Frontal cortex (tissue), 3 donors: ENCODE measurements at regions not wholly inside any gene's neighbourhood (a gene's known extent, or its start where the extent isn't known, plus 50 kb on each side); places are given as distances from the start of the nearest gene placed in this dataset.
"Not testable (repeated sequence)": the region's sequence is repeated elsewhere in the genome, so short reads cannot be mapped to it uniquely, and the experiment has no call there.

Experiments
- DNase-seq, 2 donors: peaks; one replicate each; pipeline ENCODE4 v3.0.0; 2012; ENCODE audit warnings: low spot score in 2 of 2
- FAIRE-seq: peaks from 2 replicates; lab custom pipeline; 2012; peaks lifted over from hg19 to GRCh38; lab: Jason Lieb, UNC
- donor health status: control.
- donor health status: control.
- donor health status: control.

DNA sequence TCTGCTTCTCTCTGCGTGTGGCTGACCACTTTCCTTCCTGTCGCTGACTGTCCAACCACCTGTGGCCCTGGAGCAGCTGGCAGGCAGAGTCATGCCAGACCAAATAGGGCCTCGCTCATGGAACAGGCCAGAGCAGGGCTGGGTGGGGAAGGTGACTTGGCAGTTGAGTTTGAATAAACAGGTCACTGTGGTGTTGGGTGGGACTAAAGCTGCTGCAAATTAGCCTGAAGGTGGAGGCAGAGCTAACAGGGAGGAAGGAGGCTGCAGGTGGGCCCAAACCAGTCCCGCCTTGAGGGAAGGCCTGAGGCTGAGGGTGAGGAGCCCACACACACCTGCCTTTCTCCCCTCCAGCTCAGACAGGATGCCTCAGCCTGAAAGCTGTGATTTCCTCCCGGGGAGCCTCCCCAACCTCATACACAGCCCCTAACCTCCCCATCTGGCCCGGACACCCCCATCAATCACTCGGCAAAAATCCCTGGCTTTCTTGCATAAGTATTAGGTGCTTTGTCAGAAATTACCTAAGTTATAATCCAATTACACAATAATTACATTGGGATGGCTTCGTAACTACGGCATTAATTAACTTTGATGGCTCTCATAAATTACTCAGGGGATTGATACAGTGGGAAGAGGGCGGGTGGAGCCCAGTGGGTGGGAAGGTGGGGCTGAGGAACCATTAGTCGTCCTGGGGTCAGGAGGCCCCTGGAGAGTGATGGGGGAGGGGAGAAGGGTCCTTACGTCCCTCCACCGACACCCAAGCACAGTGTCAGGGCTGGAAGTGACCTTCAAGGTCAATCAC lies 97.7 kb upstream of the PCBD1 start:
- DNase-seq (no peak), FAIRE-seq (no peak)

DNA sequence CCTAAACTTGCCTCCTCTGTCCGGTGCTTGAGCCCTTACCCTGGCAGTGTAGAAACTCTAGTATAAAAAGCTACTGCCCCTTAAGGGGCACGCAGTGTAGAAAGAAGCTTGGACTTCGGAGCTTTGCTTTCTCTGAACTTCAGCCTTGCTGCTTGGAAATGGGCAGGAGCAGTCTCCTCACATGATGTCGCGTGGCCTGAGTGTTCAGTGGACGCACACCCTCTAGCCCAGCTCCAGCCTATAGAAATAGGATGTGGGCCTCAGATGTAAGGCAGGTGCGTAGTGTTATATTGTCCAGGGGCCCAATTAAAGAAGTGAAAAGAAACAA lies 98.2 kb upstream of the PCBD1 start:
- FAIRE-seq = no peak

DNA sequence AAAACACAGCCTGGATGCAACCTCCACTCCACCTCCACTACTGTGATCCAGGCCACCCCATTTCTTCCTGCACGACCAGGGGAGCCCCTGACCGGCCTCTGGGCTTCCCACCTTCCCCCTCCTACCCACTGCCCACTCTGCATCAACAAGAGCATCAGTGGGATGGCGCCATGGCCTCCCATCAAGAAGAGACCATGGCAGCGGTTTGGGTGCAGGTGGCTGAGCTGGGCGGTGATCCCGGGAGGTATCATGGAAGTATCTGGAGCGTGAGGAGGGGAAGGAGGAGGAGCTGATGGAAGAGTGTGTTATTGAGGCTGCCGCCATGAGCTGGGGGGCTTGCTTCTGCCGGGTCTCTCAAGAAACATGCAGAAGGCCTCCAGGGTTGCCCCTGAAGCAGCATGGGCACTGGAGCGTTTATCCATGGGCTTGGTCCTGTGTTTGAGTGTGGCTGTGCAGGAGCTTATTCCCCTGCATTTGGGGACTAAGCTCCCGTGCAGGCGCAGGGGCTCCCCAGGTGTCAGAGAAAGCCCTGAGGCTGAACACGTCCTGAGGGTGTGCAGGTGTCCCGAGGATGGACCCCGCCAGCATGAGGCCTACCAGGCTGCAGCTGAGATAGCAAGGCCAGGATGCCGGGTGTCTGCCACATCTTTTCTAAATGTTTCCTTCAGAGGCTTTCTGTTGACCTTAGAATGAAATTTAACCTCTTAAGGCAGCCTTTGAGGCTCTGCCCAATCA lies 99.2 kb upstream of the PCBD1 start:
- FAIRE-seq = no peak
- DNase-seq = no peak

More for the DNA sequence above, 98.2 kb upstream of the PCBD1 start:
- DNase-seq = no peak

DNA sequence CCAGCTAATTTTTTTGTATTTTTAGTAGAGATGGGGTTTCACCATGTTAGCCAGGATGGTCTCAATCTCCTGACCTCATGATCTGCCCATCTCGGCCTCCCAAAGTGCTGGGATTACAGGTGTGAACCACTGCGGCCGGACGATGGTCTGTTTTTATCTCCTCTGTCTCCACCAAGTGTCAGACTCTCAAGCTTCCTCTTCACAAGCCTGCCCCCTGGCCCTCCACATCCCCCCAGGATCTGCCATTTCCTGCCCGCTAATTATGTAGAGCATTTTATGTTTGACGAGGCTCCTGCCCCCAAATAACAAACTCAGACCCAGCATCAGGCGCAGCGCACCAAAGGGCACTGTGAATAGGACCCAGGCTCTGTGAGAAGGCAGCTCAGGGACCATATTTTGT lies 101.8 kb upstream of the PCBD1 start:
- not testable (repeated sequence) for FAIRE-seq

DNA sequence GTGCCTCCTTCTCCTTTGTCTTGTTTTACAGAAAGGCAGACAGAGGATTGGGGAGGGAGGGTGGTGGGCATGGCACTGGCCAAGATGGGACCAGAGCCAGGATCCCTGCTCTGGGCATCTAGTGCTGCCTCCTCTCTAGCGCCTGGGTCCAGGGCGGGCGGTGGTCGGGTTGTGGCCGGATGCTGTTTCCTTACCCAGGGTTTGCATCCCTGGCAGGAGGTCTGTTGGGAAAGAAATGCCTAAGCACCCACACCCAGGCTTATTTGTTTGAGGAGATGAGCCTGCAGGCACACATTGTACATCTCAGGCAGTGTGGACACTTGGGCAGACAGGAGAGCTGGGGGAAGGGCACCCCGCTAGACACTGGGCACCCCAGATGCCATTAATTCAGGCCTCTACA lies 102.3 kb upstream of the PCBD1 start:
- no peak for FAIRE-seq
- no peak for DNase-seq

More for the DNA sequence above, 101.8 kb upstream of the PCBD1 start:
- DNase-seq = not testable (repeated sequence)

DNA sequence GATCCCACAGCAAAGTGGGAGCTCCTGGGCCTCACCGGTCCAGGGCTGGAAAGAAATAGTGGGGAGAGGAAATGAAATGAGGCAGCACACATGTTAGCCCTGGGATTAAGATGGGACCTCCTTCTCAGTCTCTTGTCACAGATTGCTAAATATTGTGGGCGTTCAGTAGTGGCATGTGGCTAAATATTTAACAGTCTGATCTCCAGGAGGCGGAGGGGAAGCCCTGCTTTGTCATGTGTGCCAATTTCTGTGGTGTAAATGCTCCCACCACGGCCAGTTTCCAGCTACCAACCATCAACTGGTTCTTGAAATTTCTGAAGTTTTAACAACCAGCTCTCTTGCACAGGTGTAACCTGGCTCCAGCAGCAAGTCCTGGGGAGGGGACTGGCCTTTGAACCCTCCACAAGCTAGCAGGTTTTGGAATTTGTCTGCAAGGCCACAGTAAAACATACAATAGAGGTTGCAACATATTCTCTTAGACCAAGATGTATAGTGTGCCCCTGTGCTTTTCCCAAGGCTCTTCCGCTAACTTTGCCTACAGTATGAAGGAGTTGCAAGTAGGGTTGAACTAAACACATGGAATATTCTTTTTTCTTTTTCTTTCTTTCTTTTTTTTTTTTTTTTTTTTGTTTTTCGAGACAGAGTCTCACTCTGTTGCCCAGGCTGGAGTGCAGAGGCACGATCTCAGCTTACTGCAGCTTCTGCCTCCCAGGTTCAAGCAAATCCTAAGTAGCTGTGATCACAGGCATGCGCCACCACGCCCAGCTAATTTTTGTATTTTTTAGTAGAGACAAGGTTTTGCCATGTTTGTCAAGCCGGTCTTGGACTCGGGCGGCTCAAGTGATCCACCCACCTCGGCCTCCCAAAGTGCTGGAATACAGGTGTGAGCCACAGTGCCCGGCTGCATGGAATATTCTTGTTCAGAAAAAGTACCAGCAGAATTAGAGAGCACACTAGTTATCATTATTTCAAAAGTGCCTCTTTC lies 103.1 kb upstream of the PCBD1 start:
- DNase-seq = no peak
- FAIRE-seq = no peak

DNA sequence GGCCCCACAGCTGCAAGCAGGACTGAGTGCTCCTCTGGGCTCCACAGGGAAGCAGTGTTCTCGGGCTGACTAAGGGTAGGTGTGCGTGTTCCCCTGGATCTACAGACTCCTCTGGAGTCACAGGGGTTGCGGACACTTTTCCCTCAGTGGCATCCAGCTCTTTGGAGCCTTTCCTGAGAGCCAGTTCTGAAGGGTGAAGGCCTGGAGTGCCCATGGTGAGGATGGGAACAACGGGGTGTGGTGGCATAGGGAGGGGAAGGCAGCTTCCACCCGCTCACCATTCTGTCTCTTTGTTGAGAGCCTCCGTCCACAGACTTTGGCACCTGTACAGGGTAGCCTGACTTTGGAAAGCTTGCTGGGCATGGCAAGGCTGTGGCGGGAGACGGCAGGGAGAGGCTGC lies 104.1 kb upstream of the PCBD1 start:
- no peak for FAIRE-seq
- no peak for DNase-seq

DNA sequence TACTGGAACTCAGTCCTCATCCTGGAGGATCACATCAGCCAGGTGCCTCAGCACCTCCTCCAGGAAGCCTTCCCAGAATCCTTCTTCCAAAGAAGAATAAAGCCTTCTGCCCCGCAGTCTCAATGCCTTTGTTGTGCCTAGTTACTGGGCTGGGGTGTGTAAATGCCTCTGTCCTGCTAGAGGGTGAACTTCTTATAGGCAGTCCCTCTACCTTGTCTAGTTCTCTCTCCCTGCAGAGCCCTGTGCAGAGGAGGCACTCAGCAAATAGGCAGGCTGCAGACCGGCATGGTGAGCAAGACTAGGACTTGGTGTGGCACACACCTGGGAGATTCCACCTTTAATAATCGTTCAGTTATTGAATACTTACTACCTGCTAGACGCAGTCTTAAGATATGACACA lies 104.7 kb upstream of the PCBD1 start:
- no peak for DNase-seq
- FAIRE-seq = no peak

DNA sequence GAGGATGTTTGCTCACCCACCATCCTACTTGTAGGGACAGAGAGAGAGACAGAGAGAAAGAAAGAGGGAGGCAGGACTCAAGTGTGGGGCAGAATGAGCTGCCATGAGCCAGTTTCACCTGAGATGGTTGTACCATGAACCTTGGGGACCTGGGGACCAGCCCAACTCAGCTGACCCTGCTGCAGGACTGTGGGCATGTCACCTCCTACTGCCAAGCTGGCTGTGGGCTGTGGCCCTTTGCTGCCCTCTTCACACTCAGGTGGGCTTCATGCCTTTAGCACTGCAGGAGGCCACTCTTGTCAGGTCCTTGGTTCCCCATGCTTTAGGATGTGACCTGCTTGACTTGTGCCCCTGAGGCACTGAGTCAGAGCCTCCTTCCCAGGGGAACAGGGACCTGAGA lies 108.2 kb upstream of the PCBD1 start:
- DNase-seq (no peak), FAIRE-seq (no peak)

DNA sequence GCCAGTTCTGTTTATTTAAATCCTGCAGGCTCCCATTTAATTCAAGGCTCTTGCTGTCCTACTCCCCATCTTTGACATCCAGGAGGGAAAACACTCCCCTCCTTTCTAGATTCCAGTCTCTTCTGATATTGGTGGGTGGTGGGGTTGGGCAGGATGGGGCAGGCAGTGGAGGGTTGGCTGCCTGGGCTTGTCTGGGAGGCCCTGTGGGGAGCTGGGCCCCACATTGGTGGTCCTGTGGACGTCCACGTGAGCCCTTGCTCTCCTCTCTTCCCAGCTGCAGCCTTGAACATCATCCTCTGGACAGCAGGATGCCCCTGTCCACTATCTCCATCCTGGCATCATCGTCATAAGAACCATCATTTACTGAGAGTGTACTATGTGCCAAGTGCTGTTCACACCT lies 108.9 kb upstream of the PCBD1 start:
- no peak for FAIRE-seq
- no peak for DNase-seq

DNA sequence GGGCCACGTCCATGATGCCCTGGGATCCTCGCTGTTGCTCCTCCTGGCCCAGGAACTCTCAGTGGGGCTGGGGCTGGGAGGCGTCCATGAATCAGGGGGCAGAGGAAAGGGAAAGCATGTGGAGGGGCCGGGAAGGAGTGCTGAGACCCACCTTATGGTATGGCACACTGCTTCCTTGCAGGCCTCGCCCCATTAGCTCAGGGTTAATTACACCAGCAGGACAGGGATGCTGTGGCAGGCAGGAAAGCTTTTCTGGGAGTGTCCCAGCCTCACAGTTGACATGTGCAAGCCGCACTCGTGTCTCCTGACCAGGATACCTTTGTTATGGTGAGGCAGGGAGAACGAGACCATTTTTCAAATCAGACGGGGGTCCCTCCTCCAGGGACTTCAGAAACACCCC lies 109.7 kb upstream of the PCBD1 start:
- FAIRE-seq (no peak), DNase-seq (no peak)

DNA sequence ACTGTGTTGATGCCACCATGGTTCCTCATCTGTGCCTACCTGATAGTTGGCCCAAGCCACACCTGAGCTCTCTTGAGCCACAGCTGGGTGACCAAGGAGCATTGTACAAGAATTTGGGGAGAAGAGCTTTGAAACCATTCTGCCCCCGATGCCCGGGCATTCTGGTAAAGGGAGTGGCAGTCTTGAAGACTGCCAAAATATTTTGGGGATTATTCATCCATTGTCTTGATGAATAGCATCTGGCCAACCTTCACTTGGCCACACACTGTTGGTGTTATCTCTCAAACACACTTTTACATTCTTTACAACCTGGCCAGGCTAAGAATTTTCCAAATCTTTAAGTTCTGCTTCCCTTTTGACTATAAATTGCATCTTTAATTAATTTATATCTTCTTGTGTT lies 113.1 kb upstream of the PCBD1 start:
- no peak for DNase-seq
- no peak for FAIRE-seq

DNA sequence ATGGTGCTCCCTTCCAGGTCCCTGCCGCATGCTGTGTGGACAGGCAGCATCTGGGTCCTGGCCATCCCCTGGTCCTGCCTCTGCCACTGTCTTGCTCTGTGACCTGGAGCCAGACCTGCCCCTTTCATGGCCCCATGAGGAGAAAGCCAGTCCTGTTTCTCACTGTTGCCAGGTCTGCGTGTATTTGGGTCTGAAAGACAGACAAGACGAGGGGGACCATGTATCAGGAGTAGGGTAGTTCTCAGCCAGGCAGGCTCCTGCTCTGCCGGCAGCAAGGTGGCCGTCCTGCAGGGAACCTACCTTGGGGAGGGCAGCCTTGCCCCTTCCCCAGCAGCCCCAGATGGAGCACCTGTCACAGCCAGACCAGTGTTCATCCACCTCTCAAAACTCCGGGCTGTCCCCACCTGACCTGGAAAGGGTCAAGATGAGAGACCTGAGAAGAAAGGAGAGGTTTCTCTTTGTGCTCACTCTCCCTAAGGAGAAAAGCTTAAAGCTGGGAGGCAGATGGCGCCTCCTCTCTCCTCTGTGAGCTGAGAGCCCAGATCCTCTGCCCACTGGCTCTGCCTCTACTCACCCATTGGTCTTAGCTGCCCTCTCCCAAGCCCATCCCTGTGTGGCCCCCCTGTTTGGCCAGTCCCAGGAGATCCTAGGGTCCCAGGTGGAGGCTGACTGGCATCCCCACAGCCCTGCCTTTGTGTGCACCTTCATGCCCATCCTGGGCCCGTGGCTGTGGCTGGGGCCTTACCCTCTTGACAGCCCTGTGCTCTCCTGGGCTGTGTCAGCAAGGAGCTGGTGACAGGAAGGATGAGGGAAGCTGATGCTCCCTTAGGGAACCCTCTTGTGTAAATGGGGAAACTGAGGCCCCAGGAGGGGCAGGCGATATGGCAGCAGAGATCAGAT lies 116.1 kb upstream of the PCBD1 start:
- DNase-seq (no peak), FAIRE-seq (no peak)

DNA sequence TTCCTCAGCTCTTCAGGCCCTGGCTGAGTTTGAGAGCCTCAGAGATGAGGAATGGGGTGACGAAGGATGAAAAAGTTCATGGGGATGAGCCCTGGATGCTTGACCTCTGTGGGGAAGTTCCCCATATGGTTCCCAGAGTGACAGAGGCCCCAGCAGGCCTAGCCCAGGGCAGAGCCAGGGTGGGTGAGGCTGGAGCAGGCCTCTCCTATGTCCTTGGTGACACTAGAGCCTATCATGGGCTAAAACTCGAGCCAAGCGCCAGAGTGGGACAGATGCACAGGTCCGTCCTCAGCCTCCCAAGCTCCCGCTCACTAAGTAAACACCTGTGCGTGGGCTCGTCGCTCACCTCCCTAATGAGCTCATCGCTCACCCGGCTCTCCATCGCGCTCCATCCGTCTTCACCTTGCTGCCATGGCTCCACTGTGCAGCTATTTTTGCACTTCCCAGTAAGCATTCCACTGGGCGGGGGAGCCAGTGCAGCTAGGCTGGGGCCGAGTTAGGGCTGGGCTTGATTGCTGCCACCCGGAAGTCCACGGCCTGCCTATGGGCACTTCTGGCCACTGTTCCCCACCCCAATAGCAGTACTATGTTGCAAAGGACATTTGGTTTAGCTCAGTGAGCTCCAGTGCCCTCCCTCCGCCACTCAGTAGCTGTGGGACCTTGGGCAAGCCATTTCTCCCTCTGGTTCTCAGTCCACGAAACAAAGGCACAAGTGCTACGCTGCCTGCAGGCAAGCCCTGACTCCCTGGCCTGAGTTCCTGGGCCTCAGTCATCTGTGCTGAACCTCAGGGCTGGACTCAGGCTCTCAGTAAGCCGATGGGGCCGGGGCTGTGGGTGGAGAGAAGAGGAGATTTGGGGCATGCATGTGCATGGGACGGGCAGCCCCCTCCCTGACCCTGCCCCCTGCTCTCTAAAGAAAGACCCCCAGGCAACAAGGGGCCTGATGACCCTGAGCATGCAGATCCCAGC lies 117.3 kb upstream of the PCBD1 start:
- FAIRE-seq = no peak
- no peak for DNase-seq

DNA sequence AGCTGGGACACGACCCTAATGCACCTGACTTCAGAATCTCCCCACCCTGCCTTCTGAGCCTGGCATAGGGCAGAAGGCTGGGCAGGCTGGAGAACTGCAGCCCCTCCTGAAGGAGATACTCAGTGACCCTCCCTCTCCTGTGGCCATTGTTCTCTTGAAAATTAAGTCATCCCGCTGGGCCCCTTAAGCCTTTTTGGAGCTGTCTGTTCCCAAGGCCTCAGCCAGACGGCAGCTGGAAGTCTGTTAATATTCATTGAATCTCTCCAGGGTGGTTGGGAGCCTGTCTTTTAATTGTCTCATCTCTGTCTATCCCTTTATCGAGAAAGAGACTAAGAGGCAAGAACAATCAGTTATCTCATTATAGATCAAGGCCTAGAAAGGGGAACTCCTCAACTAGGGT lies 118.1 kb upstream of the PCBD1 start:
- DNase-seq (no peak), FAIRE-seq (no peak)

DNA sequence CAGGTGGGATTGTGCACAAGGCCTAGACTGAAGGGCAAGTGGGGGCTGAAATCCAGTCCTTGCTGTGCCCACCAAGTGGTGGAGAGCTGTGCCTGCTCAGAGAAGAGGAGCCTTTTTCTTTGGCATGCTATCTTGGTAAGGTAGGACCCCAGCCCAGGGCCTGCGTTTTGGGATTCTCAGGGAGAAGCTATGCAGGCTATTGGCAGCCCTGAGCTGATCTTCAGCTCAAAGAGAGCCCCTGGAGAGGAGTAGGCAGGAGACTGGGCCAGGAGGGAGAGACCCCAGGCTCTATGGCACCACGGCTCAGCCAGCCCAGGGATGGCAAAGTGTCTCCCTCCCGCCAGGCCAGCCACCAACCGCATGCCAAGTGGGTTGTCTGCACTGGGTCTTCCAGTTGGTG lies 119.2 kb upstream of the PCBD1 start:
- no peak for FAIRE-seq
- no peak for DNase-seq

DNA sequence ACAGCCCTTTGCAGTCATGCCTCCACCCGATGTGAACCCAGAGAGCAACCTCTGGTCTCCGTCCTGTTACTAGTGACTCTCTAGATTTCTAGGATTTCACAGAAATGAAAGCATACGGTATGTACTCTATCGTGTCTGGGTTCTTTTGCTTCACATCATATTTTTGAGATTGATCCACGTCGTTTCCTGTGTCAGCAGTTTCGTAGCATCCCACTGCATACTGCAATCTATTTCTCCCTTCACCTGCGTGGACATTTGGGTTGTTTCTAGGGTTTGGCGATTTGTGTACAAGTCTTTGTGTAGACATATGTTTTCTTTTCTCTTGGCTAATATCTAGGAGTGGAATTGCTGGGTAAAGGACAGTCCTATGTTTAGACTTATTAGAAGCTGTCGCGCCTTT lies 119.8 kb upstream of the PCBD1 start:
- DNase-seq = no peak
- no peak for FAIRE-seq

DNA sequence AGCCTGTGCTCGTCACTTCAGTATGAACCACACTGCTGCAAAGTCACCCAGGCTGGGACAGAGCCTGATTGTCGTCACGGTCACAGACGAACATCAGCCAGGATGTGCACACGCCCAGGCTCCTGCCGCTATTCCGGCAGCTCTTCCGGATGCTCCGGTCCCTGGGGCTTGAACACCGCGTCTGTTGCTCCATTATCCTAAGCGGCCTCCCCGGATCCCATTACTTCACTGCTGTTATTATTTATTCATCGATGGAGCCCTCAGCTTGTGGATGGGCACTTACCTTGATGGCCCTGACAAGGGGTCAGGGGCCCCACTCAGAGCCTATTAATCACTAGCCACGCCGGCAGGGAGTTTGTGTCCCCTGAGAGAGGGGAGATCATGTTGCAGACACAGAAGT lies 120.8 kb upstream of the PCBD1 start:
- FAIRE-seq (no peak), DNase-seq (no peak)
